Heart left ventricle (tissue), 16 donors: ENCODE measurements at regions not wholly inside any gene's neighbourhood (a gene's known extent, or its start where the extent isn't known, plus 50 kb on each side); places are given as distances from the start of the nearest gene placed in this dataset.

Experiments
- ATAC-seq, 4 donors: fragments of 200-7000 bp; cut with Tn5 transposase; one replicate each; pipeline ENCODE4 v1.9.1; 2020 to 2022; ENCODE audit warnings: moderate library complexity in 4 of 4, mild to moderate bottlenecking in 3 of 4, moderate number of reproducible peaks in 1 of 4
- DNase-seq, 5 donors: peaks; one replicate each; pipeline ENCODE4 v3.0.0-alpha.2; 2020
- H3K27ac ChIP-seq, 12 donors: fragments of 200-600 bp; sonication (generic) in 4 of 12; one replicate each; pipeline versions ENCODE4 v1.5.0 to v1.8.0; 2016 to 2022; ENCODE audit warnings: mild to moderate bottlenecking in 2 of 12
- H3K27me3 ChIP-seq, 9 donors: fragments of 200-600 bp; sonication (generic) in 2 of 9; one replicate each; pipeline versions ENCODE4 v1.5.1 to v1.8.0; 2016 to 2022; ENCODE audit warnings: mild to moderate bottlenecking in 3 of 9
- H3K36me3 ChIP-seq, 9 donors: fragments of 200-600 bp; sonication (generic) in 2 of 9; one replicate each; pipeline versions ENCODE4 v1.5.0 to v1.8.0; 2018 to 2022; ENCODE audit warnings: mild to moderate bottlenecking in 2 of 9
- H3K4me1 ChIP-seq, 12 donors: fragments of 200-600 bp; sonication (generic) in 4 of 12; one replicate each; pipeline versions ENCODE4 v1.5.0 to v1.8.0; 2016 to 2022; ENCODE audit warnings: mild to moderate bottlenecking in 3 of 12
- H3K4me3 ChIP-seq, 12 donors: fragments of 200-600 bp; sonication (generic) in 4 of 12; one replicate each; pipeline versions ENCODE4 v1.5.0 to v1.8.0; 2017 to 2022; ENCODE audit warnings: mild to moderate bottlenecking in 9 of 12, moderate library complexity in 4 of 12
- H3K9me3 ChIP-seq, 12 donors: fragments of 200-600 bp; sonication (generic) in 4 of 12; one replicate each; pipeline versions ENCODE4 v1.5.0 to v1.8.0; 2016 to 2022; ENCODE audit warnings: mild to moderate bottlenecking in 1 of 12
- POLR2A ChIP-seq, 2 donors: fragments of 450-650 bp; IDR thresholded peaks; one replicate each; pipeline ENCODE4 v1.6.1; 2017; ENCODE audit warnings: antibody characterized with exemption in 2 of 2, mild to moderate bottlenecking in 2 of 2, moderate library complexity in 2 of 2
- WGBS, 4 donors: extraction: QIAGEN DNeasy Blood & Tissue Kit in 2 of 4; methylation state at CpG; one replicate each; pipeline versions ENCODE4 v1.1.5 to v1.1.7; 2013 to 2018; 5-methylcytosine and 5-hydroxymethylcytosine counted together
- intact Hi-C, 10 donors: fragments of 100-400 bp; cut with DNase I; formaldehyde crosslinking; loops; one replicate each; pipeline versions ENCODE4 v1.11.1 to v1.14.2; 2022
- TF ChIP-seq, protein P1 (sequence below), 12 donors: fragments of 200-600 bp; sonication (generic) in 4 of 12; IDR thresholded peaks; one replicate each; pipeline versions ENCODE4 v1.5.0 to v1.8.0; 2018 to 2022; ENCODE audit warnings: antibody characterized with exemption in 12 of 12, mild to moderate bottlenecking in 5 of 12
- donor health status: ischemic (EF 13 %, LVEDD 7.1; RV severe dilation, severe dysfunction).
- donor health status: healthy with polysubstance abuse.
- donor health status: DM: no; HTN: yes; CAD: no.
- donor health status: DM: no; HTN: no; CAD: no.
- donor health status: ischemic (EF 25% LVEDD 6.9; RV normal size, moderate dysfunction).
- donor health status: ischemic (EF 25% LVEDD 5.7; RV mildly dilated, moderate dysfunction).
- donor health status: healthy.
- donor health status: DM: yes; HTN: yes; CAD: no.
- donor health status: ischemic (EF 35%, LVEDD 5.7; RV mildly dilated, moderate dysfunction).
- donor health status: nonischemic (EF 11% LVEDD 7.7; RV severe dilation, severe dysfunction).
- donor health status: DM: yes; HTN: yes; CAD: no.
- donor health status: PGD.
- donor health status: ischemic (EF 29% LVEDD 5.4; RV normal size, mild dysfunction).
- donor health status: nonischemic (EF 23%, LVEDD 6.1; RV moderate dilation, normal function).

DNA sequence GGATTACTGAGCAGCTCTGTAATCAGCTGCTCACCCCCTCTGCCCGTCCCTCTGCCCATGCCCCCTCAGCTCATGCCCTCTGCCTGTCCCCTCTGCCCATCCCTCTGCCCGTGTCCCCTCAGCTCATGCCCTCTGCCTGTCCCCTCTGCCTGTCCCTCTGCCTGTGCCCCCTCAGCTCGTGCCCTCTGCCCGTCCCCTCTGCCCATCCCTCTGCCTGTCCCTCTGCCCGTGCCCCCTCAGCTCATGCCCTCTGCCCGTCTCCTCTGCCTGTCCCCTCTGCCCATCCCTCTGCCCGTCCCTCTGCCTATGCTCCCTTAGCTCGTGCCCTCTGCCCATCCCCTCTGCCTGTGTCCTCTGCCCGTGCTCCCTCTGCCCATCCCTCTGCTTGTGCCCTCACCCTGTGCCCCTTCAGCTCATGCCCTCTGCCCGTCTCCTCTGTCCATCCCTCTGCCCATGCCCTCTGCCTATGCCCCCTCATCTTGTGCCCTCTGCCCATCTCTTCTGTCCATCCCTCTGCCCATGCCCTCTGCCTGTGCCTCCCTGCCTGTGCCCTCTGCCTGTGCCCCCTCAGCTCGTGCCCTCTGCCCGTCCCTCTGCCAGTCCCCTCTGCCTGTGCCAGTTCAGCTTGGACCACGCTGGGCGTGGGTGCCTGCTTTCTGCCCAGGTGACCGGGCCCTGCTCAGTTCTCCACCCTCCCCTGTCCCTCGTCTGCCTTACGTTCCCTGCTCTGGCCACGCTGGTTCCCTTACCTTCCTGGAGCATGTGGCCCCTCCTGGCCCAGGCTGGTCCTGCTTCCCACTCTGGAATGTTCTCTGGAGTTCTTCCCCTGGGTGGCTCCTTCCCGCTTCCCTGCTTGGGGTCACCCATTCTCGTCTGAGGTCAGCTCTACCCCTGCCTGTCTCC lies 97.6 kb downstream of the NPIPB11 start:
- peak in 1 of 5 donors; percentile 40 for DNase-seq
- Histone ChIP-seq H3K4me3 (no peak overlapping the region), H3K27ac (no peak overlapping the region), H3K9me3 (no peaks in the 10 kb centered on the region), H3K27me3 (no peaks in the 10 kb centered on the region), H3K4me1 (peaks cover 0 to 24% (median 12%) of the 10 kb centered on the region in 12 donors), H3K36me3 (peaks cover 0 to 2% (median 0%) of the 10 kb centered on the region in 9 donors)
- 85 to 94% (median 92%) methylated on average over 20 of the region's 20 CpGs for WGBS, 4 donors
- intact Hi-C loops = no loop called here
- peak in 1 of 4 donors; percentile 7 for ATAC-seq
- no peak for TF ChIP-seq POLR2A (IDR thresholded peaks at IDR 0.05)
- TF ChIP-seq, protein P1, sequence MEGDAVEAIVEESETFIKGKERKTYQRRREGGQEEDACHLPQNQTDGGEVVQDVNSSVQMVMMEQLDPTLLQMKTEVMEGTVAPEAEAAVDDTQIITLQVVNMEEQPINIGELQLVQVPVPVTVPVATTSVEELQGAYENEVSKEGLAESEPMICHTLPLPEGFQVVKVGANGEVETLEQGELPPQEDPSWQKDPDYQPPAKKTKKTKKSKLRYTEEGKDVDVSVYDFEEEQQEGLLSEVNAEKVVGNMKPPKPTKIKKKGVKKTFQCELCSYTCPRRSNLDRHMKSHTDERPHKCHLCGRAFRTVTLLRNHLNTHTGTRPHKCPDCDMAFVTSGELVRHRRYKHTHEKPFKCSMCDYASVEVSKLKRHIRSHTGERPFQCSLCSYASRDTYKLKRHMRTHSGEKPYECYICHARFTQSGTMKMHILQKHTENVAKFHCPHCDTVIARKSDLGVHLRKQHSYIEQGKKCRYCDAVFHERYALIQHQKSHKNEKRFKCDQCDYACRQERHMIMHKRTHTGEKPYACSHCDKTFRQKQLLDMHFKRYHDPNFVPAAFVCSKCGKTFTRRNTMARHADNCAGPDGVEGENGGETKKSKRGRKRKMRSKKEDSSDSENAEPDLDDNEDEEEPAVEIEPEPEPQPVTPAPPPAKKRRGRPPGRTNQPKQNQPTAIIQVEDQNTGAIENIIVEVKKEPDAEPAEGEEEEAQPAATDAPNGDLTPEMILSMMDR (IDR thresholded peaks at IDR 0.05) = no peak

DNA sequence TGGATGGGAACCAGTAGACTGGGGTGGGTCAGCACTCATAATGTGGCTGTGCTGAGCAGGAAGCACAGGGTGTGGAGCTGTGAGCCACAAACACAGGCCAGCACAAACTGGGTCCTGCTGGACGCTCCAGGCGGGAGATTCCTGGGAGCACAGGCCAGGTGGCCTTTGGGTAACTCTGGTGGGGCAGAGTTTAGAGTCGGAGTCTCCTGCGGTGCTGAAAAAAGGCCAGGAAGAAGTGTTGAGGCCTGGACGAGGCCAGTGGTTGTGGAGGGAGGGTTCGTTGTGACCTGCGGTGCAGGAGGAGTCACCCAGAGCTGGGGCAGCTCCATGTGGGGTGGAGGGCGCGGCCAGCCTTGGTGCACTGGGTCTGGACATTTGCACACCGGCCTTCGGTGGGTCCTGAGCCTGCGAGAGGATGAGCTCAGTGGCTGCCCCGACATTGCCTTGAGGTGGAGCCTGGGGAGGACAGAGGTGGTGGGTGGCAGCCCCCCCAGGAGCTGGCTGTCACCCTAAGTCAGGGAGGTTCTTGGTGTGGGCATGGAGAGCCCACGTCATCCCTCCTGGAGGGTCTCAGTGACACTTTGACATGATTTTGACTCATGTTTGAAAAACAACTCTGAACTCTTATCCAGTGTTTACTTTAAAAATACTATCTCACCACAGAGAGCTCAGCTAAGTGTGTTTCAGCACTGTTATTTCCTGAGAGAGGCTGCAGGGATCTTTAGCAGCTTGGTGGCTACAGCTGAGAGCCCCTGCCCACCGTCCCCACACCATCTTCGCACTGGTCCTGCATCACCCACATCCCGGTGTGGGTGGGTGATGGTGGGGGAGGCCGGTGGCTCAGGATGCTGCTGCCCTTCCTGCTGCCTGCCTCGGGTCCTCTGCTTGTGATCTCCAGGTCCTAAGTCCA lies 98.7 kb downstream of the NPIPB11 start:
- H3K27me3 ChIP-seq = no peaks in the 10 kb centered on the region
- no peak overlapping the region for H3K4me3 ChIP-seq
- TF ChIP-seq, protein P1 (IDR thresholded peaks at IDR 0.05) = no peak
- no peak for TF ChIP-seq POLR2A (IDR thresholded peaks at IDR 0.05)
- ATAC-seq = no peak
- no peak overlapping the region for H3K27ac ChIP-seq
- peaks cover 0 to 7% (median 0%) of the 10 kb centered on the region in 9 donors for H3K36me3 ChIP-seq
- intact Hi-C loops = no loop called here
- peaks cover 0 to 24% (median 12%) of the 10 kb centered on the region in 12 donors for H3K4me1 ChIP-seq
- H3K9me3 ChIP-seq = no peaks in the 10 kb centered on the region
- DNase-seq = no peak
- WGBS, 4 donors = 84 to 88% (median 86%) methylated on average over 14 to 19 of the region's 19 CpGs

DNA sequence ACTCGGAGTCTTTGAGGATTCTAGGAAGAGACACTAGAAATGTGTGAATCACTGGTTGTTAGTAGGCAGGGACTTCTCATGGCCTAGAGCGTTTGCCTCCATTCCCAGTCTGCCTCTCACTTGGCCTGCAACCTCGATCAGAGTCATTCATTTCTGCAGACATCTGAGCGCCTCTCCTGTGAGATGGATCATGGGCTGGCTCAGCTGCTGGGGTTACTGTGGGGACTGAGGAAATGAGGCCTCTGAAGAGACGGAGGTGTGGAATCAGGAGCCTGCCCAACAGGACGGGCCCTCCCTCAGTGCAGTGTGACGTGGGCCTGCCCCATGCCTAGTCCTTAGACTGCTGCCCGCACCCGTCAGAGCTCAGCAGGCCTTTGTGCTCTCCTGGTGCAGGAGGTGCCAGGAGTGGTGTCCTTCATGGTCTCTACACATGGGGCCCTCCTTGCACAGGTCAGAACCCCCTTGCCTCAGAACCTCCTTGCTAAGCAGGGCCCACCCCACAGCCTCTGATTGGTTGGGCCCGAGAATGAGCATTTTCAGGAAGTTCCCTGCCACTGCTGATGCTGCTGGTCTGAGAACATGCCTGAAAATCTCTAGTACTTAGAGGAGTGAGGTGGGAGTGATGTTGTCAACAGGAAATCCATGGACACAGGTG lies 99.4 kb downstream of the NPIPB11 start:
- TF ChIP-seq, protein P1 (IDR thresholded peaks at IDR 0.05) = no peak
- TF ChIP-seq POLR2A (IDR thresholded peaks at IDR 0.05) = no peak
- Histone ChIP-seq H3K4me3 (no peak overlapping the region), H3K27me3 (no peaks in the 10 kb centered on the region), H3K4me1 (peaks cover 0 to 24% (median 12%) of the 10 kb centered on the region in 12 donors), H3K9me3 (no peaks in the 10 kb centered on the region), H3K36me3 (peaks cover 0 to 13% (median 0%) of the 10 kb centered on the region in 9 donors), H3K27ac (no peak overlapping the region)
- DNase-seq (no peak), ATAC-seq (no peak)
- 86 to 100% (median 91%) methylated on average over 9 to 10 of the region's 10 CpGs for WGBS, 4 donors
- intact Hi-C loops = no loop called here
